Mesenchymal stem cell (in vitro differentiated cells and primary cell): ENCODE measurements at regions not wholly inside any gene's neighbourhood (a gene's known extent, or its start where the extent isn't known, plus 50 kb on each side); places are given as distances from the start of the nearest gene placed in this dataset.

Experiments used
- DNase-seq: peaks from one replicate; pipeline ENCODE4 v3.0.0-alpha.2; 2013
- H2AFZ ChIP-seq: one replicate; pipeline ENCODE4 v1.6.1; 2013; ENCODE audit warnings: low read depth, mild to moderate bottlenecking, control low read depth, inconsistent platforms, low read length, moderate library complexity
- H2AK5ac ChIP-seq: 2 replicates; pipeline ENCODE4 v1.6.1; 2013; ENCODE audit warnings: low read length, moderate library complexity, mild to moderate bottlenecking, inconsistent platforms; ENCODE audit not compliant: severe bottlenecking
- H2BK120ac ChIP-seq: one replicate; pipeline ENCODE4 v1.6.1; 2013; ENCODE audit warnings: low read depth, mild to moderate bottlenecking, inconsistent platforms, low read length, moderate library complexity
- H2BK12ac ChIP-seq, 2 experiments: one replicate each; pipeline ENCODE4 v1.6.1; 2013; ENCODE audit warnings: inconsistent platforms in 2 of 2, low read length in 2 of 2, mild to moderate bottlenecking in 2 of 2, moderate library complexity in 2 of 2, control low read depth in 1 of 2
- H2BK15ac ChIP-seq: one replicate; pipeline ENCODE4 v1.6.1; 2013; ENCODE audit warnings: mild to moderate bottlenecking, low read depth, inconsistent platforms; ENCODE audit not compliant: poor library complexity, severe bottlenecking
- H2BK5ac ChIP-seq: 2 replicates; pipeline ENCODE4 v1.6.1; 2013; ENCODE audit warnings: low read depth, mild to moderate bottlenecking, low read length, control low read depth, inconsistent platforms; ENCODE audit not compliant: poor library complexity, severe bottlenecking
- H3K14ac ChIP-seq, 2 experiments: one replicate each; pipeline ENCODE4 v1.6.1; 2013; ENCODE audit warnings: inconsistent platforms in 2 of 2, low read length in 2 of 2, control low read depth in 1 of 2, mild to moderate bottlenecking in 1 of 2, moderate library complexity in 1 of 2
- H3K18ac ChIP-seq, 2 experiments: one replicate each; pipeline ENCODE4 v1.6.1; 2013; ENCODE audit warnings: inconsistent platforms in 2 of 2, low read length in 2 of 2, control low read depth in 1 of 2, low read depth in 1 of 2, mild to moderate bottlenecking in 1 of 2
- H3K23ac ChIP-seq, 2 experiments: one replicate each; pipeline ENCODE4 v1.6.1; 2013; ENCODE audit warnings: inconsistent platforms in 2 of 2, low read length in 2 of 2, mild to moderate bottlenecking in 2 of 2, moderate library complexity in 2 of 2, control low read depth in 1 of 2
- H3K27ac ChIP-seq: 2 replicates; pipeline ENCODE4 v1.5.1; 2013; ENCODE audit warnings: mild to moderate bottlenecking, moderate library complexity, low read length, control low read depth, inconsistent platforms; ENCODE audit not compliant: poor library complexity, severe bottlenecking
- H3K27me3 ChIP-seq, 2 experiments: 2 replicates each; pipeline versions ENCODE4 v1.6.1 to v1.7.0; 2013; ENCODE audit warnings: low read length in 2 of 2, mild to moderate bottlenecking in 2 of 2, moderate library complexity in 2 of 2, control low read depth in 1 of 2, inconsistent platforms in 1 of 2; ENCODE audit not compliant: control insufficient read depth in 1 of 2, insufficient read depth in 1 of 2
- H3K36me3 ChIP-seq, 2 experiments: 2 replicates each; pipeline versions ENCODE4 v1.6.1 to v1.7.0; 2013; ENCODE audit warnings: low read length in 2 of 2, control low read depth in 1 of 2, inconsistent platforms in 1 of 2, low read depth in 1 of 2, mild to moderate bottlenecking in 1 of 2; ENCODE audit not compliant: insufficient read depth in 2 of 2, control insufficient read depth in 1 of 2
- H3K4ac ChIP-seq, 2 experiments: one replicate each; pipeline ENCODE4 v1.6.1; 2013; ENCODE audit warnings: inconsistent platforms in 2 of 2, low read length in 2 of 2, mild to moderate bottlenecking in 2 of 2, moderate library complexity in 2 of 2, control low read depth in 1 of 2, low read depth in 1 of 2
- H3K4me1 ChIP-seq: 2 replicates; pipeline ENCODE4 v1.6.1; 2013; ENCODE audit warnings: low read depth, low read length, control low read depth; ENCODE audit not compliant: control insufficient read depth, insufficient read depth
- H3K4me2 ChIP-seq: 2 replicates; pipeline ENCODE4 v1.6.1; 2013; ENCODE audit warnings: low read length, mild to moderate bottlenecking, inconsistent platforms; ENCODE audit not compliant: poor library complexity, severe bottlenecking
- H3K4me3 ChIP-seq, 2 experiments: 2 replicates each; pipeline versions ENCODE4 v1.5.1 to v1.7.0; 2013; ENCODE audit warnings: low read length in 2 of 2, mild to moderate bottlenecking in 2 of 2, control low read depth in 1 of 2, low read depth in 1 of 2; ENCODE audit not compliant: insufficient read depth in 1 of 2
- H3K79me1 ChIP-seq: replicated peaks from 2 replicates; pipeline ENCODE4 v1.6.1; 2013; ENCODE audit warnings: mild to moderate bottlenecking, control low read depth, low read length, inconsistent platforms; ENCODE audit not compliant: poor library complexity, severe bottlenecking
- H3K9ac ChIP-seq: 2 replicates; pipeline ENCODE4 v1.7.0; 2013; ENCODE audit warnings: mild to moderate bottlenecking, low read length, moderate library complexity
- H3K9me3 ChIP-seq: 2 replicates; pipeline ENCODE4 v1.7.0; 2013; ENCODE audit warnings: mild to moderate bottlenecking, low read length; ENCODE audit not compliant: control insufficient read depth
- H4K8ac ChIP-seq: one replicate; pipeline ENCODE4 v1.6.1; 2013; ENCODE audit warnings: inconsistent platforms, mild to moderate bottlenecking, low read length, moderate library complexity
- H4K91ac ChIP-seq: one replicate; pipeline ENCODE4 v1.6.1; 2013; ENCODE audit warnings: mild to moderate bottlenecking, low read length, inconsistent platforms
- WGBS: methylation state at CpG from one replicate; pipeline ENCODE4 v1.1.7; 2013; ENCODE audit warnings: mixed read lengths; 5-methylcytosine and 5-hydroxymethylcytosine counted together

GRCh38 chr4:79652738-79653137 lies 244.7 kb upstream of the GK2 start:
- Histone ChIP-seq H3K36me3 (no peaks in the 10 kb centered on the region), H2AFZ (no peak overlapping the region), H3K4me3 (no peak overlapping the region), H3K14ac (no peak overlapping the region), H3K27me3 (no peaks in the 10 kb centered on the region), H3K9me3 (peaks cover 6% of the 10 kb centered on the region), H4K91ac (no peak overlapping the region), H2BK12ac (no peak overlapping the region), H3K23ac (no peak overlapping the region), H3K9ac (no peak overlapping the region), H3K79me1 (no peaks in the 10 kb centered on the region), H3K4ac (no peak overlapping the region), H2BK120ac (no peak overlapping the region), H3K18ac (no peak overlapping the region), H2BK15ac (no peak overlapping the region), H3K4me1 (no peaks in the 10 kb centered on the region), H3K27ac (peak overlapping the region; percentile 61), H2BK5ac (no peak overlapping the region), H2AK5ac (no peak overlapping the region), H3K4me2 (no peak overlapping the region), H4K8ac (no peak overlapping the region)
- DNase-seq, result peak; percentile 1

- 56% methylated on average over 4 of the region's 4 CpGs for WGBS
- Histone ChIP-seq H2AFZ (no peak overlapping the region), H3K9me3 (peaks cover 1% of the 10 kb centered on the region), H2BK5ac (no peak overlapping the region), H3K4me3 (no peak overlapping the region), H3K14ac (no peak overlapping the region), H2AK5ac (no peak overlapping the region), H3K4me1 (no peaks in the 10 kb centered on the region), H4K91ac (no peak overlapping the region), H3K9ac (no peak overlapping the region), H4K8ac (no peak overlapping the region), H3K4ac (no peak overlapping the region), H3K27ac (peak overlapping the region; percentile 61), H3K36me3 (no peaks in the 10 kb centered on the region), H3K18ac (no peak overlapping the region), H2BK15ac (no peak overlapping the region), H3K4me2 (no peak overlapping the region), H3K79me1 (no peaks in the 10 kb centered on the region), H3K23ac (no peak overlapping the region), H3K27me3 (no peaks in the 10 kb centered on the region), H2BK120ac (no peak overlapping the region), H2BK12ac (no peak overlapping the region)
- DNase-seq, result peak; percentile 54
Observed at GRCh38 chr4:79652232-79652631, 244.2 kb upstream of the GK2 start.

GRCh38 chr4:79651456-79651855 lies 243.4 kb upstream of the GK2 start:
- H3K14ac ChIP-seq, result no peak overlapping the region
- peak overlapping the region; percentile 22 for H2AK5ac ChIP-seq
- peak overlapping the region in 1 of 2 experiments; percentile 33 for H3K18ac ChIP-seq
- H3K4me3 ChIP-seq, result no peak overlapping the region
- no peak overlapping the region for H4K8ac ChIP-seq
- H2BK120ac ChIP-seq, result no peak overlapping the region
- H3K4me2 ChIP-seq, result no peak overlapping the region
- H3K4ac ChIP-seq, result no peak overlapping the region
- no peak overlapping the region for H3K9ac ChIP-seq
- peak; percentile 12 for DNase-seq
- H3K9me3 ChIP-seq, result no peaks in the 10 kb centered on the region
- H2BK15ac ChIP-seq, result no peak overlapping the region
- H3K27ac ChIP-seq, result peak overlapping the region; percentile 81
- H3K36me3 ChIP-seq, result no peaks in the 10 kb centered on the region
- H2BK5ac ChIP-seq, result no peak overlapping the region
- H2AFZ ChIP-seq, result no peak overlapping the region
- H3K23ac ChIP-seq, result no peak overlapping the region
- no peaks in the 10 kb centered on the region for H3K4me1 ChIP-seq
- H3K27me3 ChIP-seq, result no peaks in the 10 kb centered on the region
- H4K91ac ChIP-seq, result no peak overlapping the region
- H3K79me1 ChIP-seq, result no peaks in the 10 kb centered on the region
- H2BK12ac ChIP-seq, result no peak overlapping the region

GRCh38 chr4:79650794-79651431 lies 242.9 kb upstream of the GK2 start:
- Histone ChIP-seq H2BK120ac (no peak overlapping the region), H4K91ac (no peak overlapping the region), H3K14ac (no peak overlapping the region), H2AFZ (no peak overlapping the region), H3K9me3 (no peaks in the 10 kb centered on the region), H3K23ac (no peak overlapping the region), H3K4me3 (no peak overlapping the region), H3K79me1 (no peaks in the 10 kb centered on the region), H3K4ac (no peak overlapping the region), H3K27ac (peak overlapping the region; percentile 81), H4K8ac (no peak overlapping the region), H2BK15ac (no peak overlapping the region), H2BK12ac (no peak overlapping the region), H3K36me3 (no peaks in the 10 kb centered on the region), H2BK5ac (no peak overlapping the region), H3K4me2 (peak overlapping the region; percentile 14), H2AK5ac (no peak overlapping the region), H3K27me3 (no peaks in the 10 kb centered on the region), H3K9ac (no peak overlapping the region), H3K18ac (no peak overlapping the region), H3K4me1 (no peaks in the 10 kb centered on the region)
- peak; percentile 76 for DNase-seq
- WGBS, result 29% methylated on average over 3 of the region's 3 CpGs
